GM12878 (cell line): ENCODE measurements at regions not wholly inside any gene's neighbourhood (a gene's known extent, or its start where the extent isn't known, plus 50 kb on each side); places are given as distances from the start of the nearest gene placed in this dataset.

Experiments
- ATAC-seq: fragments of 200-7000 bp; cut with Tn5 transposase; 3 replicates; pipeline ENCODE4 v1.9.1; 2020; ENCODE audit warnings: mild to moderate bottlenecking, moderate library complexity
- BruUV-seq: library from RNA; stranded (reverse); fragments of 400-500 nt; replicated peaks from 2 replicates; lab custom pipeline; 2021; lab: Mats Ljungman, UMichigan
- CTCF ChIA-PET: fragments of 300-600 bp; sonication (Branson Sonifier 250); formaldehyde crosslinking; extraction: SDS; loops from one replicate; lab custom pipeline; 2021; ENCODE audit warnings: inconsistent platforms; lab: Yijun Ruan, JAX
- POLR2A ChIA-PET: fragments of 350-600 bp; formaldehyde crosslinking; extraction: SDS; loops from one replicate; lab custom pipeline; 2021; ENCODE audit warnings: inconsistent platforms; lab: Charles Lee
- RAD21 ChIA-PET: fragments of 300-600 bp; sonication (Branson Sonifier 250); formaldehyde crosslinking; loops from one replicate; lab custom pipeline; 2023; ENCODE audit warnings: antibody characterized with exemption; ENCODE audit not compliant: unreplicated experiment; lab: Charles Lee
- SMC1A ChIA-PET: fragments of 300-600 bp; sonication (Branson Sonifier 250); formaldehyde crosslinking; loops from one replicate; lab custom pipeline; 2023; ENCODE audit not compliant: unreplicated experiment, uncharacterized antibody; lab: Charles Lee
- DNase-seq: peaks from one replicate; pipeline ENCODE4 v3.0.0-alpha.2; 2011; ENCODE audit warnings: low read depth, low spot score
- FAIRE-seq: peaks from 3 replicates; lab custom pipeline; 2011; peaks lifted over from hg19 to GRCh38; lab: Jason Lieb, UNC
- H2AFZ ChIP-seq: 2 replicates; pipeline ENCODE4 v1.6.0; 2011; ENCODE audit warnings: low read depth, low read length, control low read depth; ENCODE audit not compliant: control insufficient read depth
- H3K27ac ChIP-seq: 2 replicates; pipeline ENCODE4 v1.5.1; 2011; ENCODE audit warnings: control low read depth; ENCODE audit not compliant: control insufficient read depth, insufficient read depth
- H3K27me3 ChIP-seq, 2 experiments: replicated peaks in 1 of 2; 2 replicates each; pipeline versions ENCODE4 v1.6.0 to v1.6.1; 2011; ENCODE audit warnings: low read length in 1 of 2; ENCODE audit not compliant: control insufficient read depth in 2 of 2, insufficient read depth in 2 of 2
- H3K36me3 ChIP-seq, 2 experiments: 2 replicates each; pipeline ENCODE4 v1.5.1; 2011; ENCODE audit warnings: low read length in 1 of 2; ENCODE audit not compliant: control insufficient read depth in 2 of 2, insufficient read depth in 2 of 2
- H3K4me1 ChIP-seq: 2 replicates; pipeline ENCODE4 v1.6.1; 2011; ENCODE audit warnings: mild to moderate bottlenecking, low read length, moderate library complexity, mixed read lengths; ENCODE audit not compliant: control insufficient read depth, insufficient read depth
- H3K4me2 ChIP-seq: 2 replicates; pipeline ENCODE4 v1.6.0; 2011; ENCODE audit warnings: control low read depth; ENCODE audit not compliant: control insufficient read depth, insufficient read depth
- H3K4me3 ChIP-seq: fragments of 200-600 bp; sonication (generic); 2 replicates; pipeline ENCODE4 v1.5.1; 2016
- H3K79me2 ChIP-seq: 2 replicates; pipeline ENCODE4 v1.6.0; 2011; ENCODE audit warnings: low read length; ENCODE audit not compliant: control insufficient read depth, insufficient read depth
- H3K9ac ChIP-seq: 2 replicates; pipeline ENCODE4 v1.8.0; 2011; ENCODE audit warnings: low read length, control low read depth, mixed read lengths; ENCODE audit not compliant: control insufficient read depth, insufficient read depth
- H3K9me3 ChIP-seq: replicated peaks from 3 replicates; pipeline ENCODE4 v1.5.1; 2011; ENCODE audit warnings: mild to moderate bottlenecking, low read length; ENCODE audit not compliant: control insufficient read depth, insufficient read depth
- H4K20me1 ChIP-seq: 2 replicates; pipeline ENCODE4 v1.6.0; 2011; ENCODE audit not compliant: control insufficient read depth, insufficient read depth
- CTCF ChIP-seq, 3 experiments: IDR thresholded peaks in 2 of 3; conservative IDR thresholded peaks in 1 of 3; 2 replicates each; pipeline ENCODE4 v1.5.1; 2011; ENCODE audit warnings: low read depth in 3 of 3, low read length in 3 of 3, mild to moderate bottlenecking in 3 of 3, control low read depth in 2 of 3, moderate library complexity in 2 of 3, inconsistent platforms in 1 of 3, mixed read lengths in 1 of 3; ENCODE audit not compliant: control insufficient read depth in 2 of 3, insufficient read depth in 1 of 3; ENCODE audit errors: extremely low read depth in 1 of 3
- GABPA ChIP-seq: IDR thresholded peaks from 2 replicates; pipeline ENCODE4 v1.6.1; 2014; ENCODE audit warnings: antibody characterized with exemption, low read depth, mild to moderate bottlenecking, inconsistent platforms
- HDAC2 ChIP-seq: fragments of 200-600 bp; sonication (generic); IDR thresholded peaks from 2 replicates; pipeline ENCODE4 v1.6.1; 2017
- MEF2B ChIP-seq: fragments of 450-650 bp; IDR thresholded peaks from 2 replicates; pipeline ENCODE4 v1.6.1; 2018; ENCODE audit warnings: mild to moderate bottlenecking, moderate library complexity; ENCODE audit not compliant: partially characterized antibody, poor library complexity, severe bottlenecking
- NFIC ChIP-seq: IDR thresholded peaks from 2 replicates; pipeline ENCODE4 v1.6.1; 2012; ENCODE audit warnings: low read depth, mild to moderate bottlenecking, inconsistent platforms, low read length, moderate library complexity
- NFXL1 ChIP-seq: fragments of 450-650 bp; IDR thresholded peaks from 2 replicates; pipeline ENCODE4 v1.6.1; 2017; ENCODE audit warnings: antibody characterized with exemption, mild to moderate bottlenecking, borderline replicate concordance
- NFYA ChIP-seq: IDR thresholded peaks from 2 replicates; pipeline ENCODE4 v1.6.1; 2011; ENCODE audit warnings: low read depth, mild to moderate bottlenecking, low read length, improper control_type of control experiment, borderline replicate concordance
- NR2C1 ChIP-seq: fragments of 450-650 bp; IDR thresholded peaks from 2 replicates; pipeline ENCODE4 v1.6.1; 2017; ENCODE audit warnings: antibody characterized with exemption, mild to moderate bottlenecking, moderate library complexity
- PAX8 ChIP-seq: fragments of 450-650 bp; IDR thresholded peaks from 2 replicates; pipeline ENCODE4 v1.6.1; 2017; ENCODE audit warnings: mild to moderate bottlenecking, moderate library complexity
- POLR2A ChIP-seq: IDR thresholded peaks from 2 replicates; pipeline ENCODE4 v1.6.1; 2011; ENCODE audit warnings: low read depth, mild to moderate bottlenecking, low read length
- RAD51 ChIP-seq: fragments of 450-650 bp; IDR thresholded peaks from 2 replicates; pipeline ENCODE4 v1.6.1; 2016; ENCODE audit warnings: moderate library complexity, mild to moderate bottlenecking, inconsistent platforms
- RELA ChIP-seq: fragments of 450-650 bp; IDR thresholded peaks from 2 replicates; pipeline ENCODE4 v1.8.0; 2014; ENCODE audit warnings: borderline replicate concordance; ENCODE audit not compliant: partially characterized antibody
- REST ChIP-seq: IDR thresholded peaks from 2 replicates; pipeline ENCODE4 v1.6.1; 2012; ENCODE audit warnings: mild to moderate bottlenecking, low read depth, low read length
- SIN3A ChIP-seq: IDR thresholded peaks from 2 replicates; pipeline ENCODE4 v1.6.1; 2012; ENCODE audit warnings: low read depth, low read length, improper control_type of control experiment
- SPI1 ChIP-seq: IDR thresholded peaks from 2 replicates; pipeline ENCODE4 v1.6.1; 2011; ENCODE audit warnings: low read depth, mild to moderate bottlenecking, low read length, moderate library complexity, borderline replicate concordance; ENCODE audit not compliant: insufficient read depth
- SUPT20H ChIP-seq: IDR thresholded peaks from 2 replicates; pipeline ENCODE4 v1.6.1; 2011; ENCODE audit warnings: low read depth, mild to moderate bottlenecking, low read length, moderate library complexity, borderline replicate concordance; ENCODE audit not compliant: control insufficient read depth
- TCF3 ChIP-seq: IDR thresholded peaks from 2 replicates; pipeline ENCODE4 v1.6.1; 2012; ENCODE audit warnings: low read depth, mild to moderate bottlenecking, low read length, borderline replicate concordance; ENCODE audit not compliant: insufficient read depth
- YBX1 ChIP-seq: fragments of 450-650 bp; IDR thresholded peaks from 2 replicates; pipeline ENCODE4 v1.6.1; 2016; ENCODE audit warnings: antibody characterized with exemption
- YY1 ChIP-seq: IDR thresholded peaks from 2 replicates; pipeline ENCODE4 v1.6.1; 2011; ENCODE audit warnings: low read depth, mild to moderate bottlenecking, low read length
- ZZZ3 ChIP-seq: IDR thresholded peaks from 2 replicates; pipeline ENCODE4 v1.6.1; 2011; ENCODE audit warnings: low read depth; ENCODE audit not compliant: control insufficient read depth, insufficient read length
- WGBS: methylation state at CpG from one replicate; pipeline ENCODE4 v1.1.6; 2016; ENCODE audit warnings: low lambda C conversion rate; ENCODE audit not compliant: insufficient replicate concordance, insufficient coverage; ENCODE audit errors: missing lambda C conversion rate; 5-methylcytosine and 5-hydroxymethylcytosine counted together
- in situ Hi-C: fragments of 300-500 bp; cut with MboI; formaldehyde crosslinking; loops from 9 replicates; pipeline ENCODE4 v1.14.3; 2018; ENCODE audit warnings: mixed read lengths
- intact Hi-C: fragments of 100-400 bp; cut with micrococcal nuclease; formaldehyde crosslinking; loops from one replicate; pipeline ENCODE4 v1.14.2; 2022; ENCODE audit not compliant: unreplicated experiment

GRCh38 chr20:39813190-39813829 lies 851.2 kb downstream of the DHX35 start (continued):
- TF ChIP-seq SPI1 (no peak), YBX1 (no peak), YY1 (no peak), CTCF (IDR thresholded peaks at IDR 0.05 in 2 of 3, conservative IDR thresholded peaks at IDR 0.05 in 1 of 3; ENCODE audit: control insufficient read depth in 2 of 3, extremely low read depth in 1 of 3, insufficient read depth in 1 of 3, low read depth in 3 of 3, low read length in 3 of 3) (no peak), SUPT20H (no peak), NFYA (no peak), PAX8 (no peak)

GRCh38 chr20:39812116-39812515 lies 850.0 kb downstream of the DHX35 start:
- Histone ChIP-seq H3K9me3 (no peaks in the 10 kb centered on the region; the same call in 2 of the 3 replicates), H3K9ac (no peak overlapping the region), H3K79me2 (no peaks in the 10 kb centered on the region), H3K27me3 (no peaks in the 10 kb centered on the region), H3K4me3 (no peak overlapping the region), H3K4me2 (no peak overlapping the region), H3K27ac (no peak overlapping the region), H4K20me1 (no peaks in the 10 kb centered on the region), H3K36me3 (no peaks in the 10 kb centered on the region), H3K4me1 (no peaks in the 10 kb centered on the region), H2AFZ (no peak overlapping the region)
- FAIRE-seq (no peak), DNase-seq (no peak), ATAC-seq (peak; percentile 30; the same call in 1 of the 3 replicates)
- ChIA-PET POLR2A (no interaction called here), SMC1A (interaction anchor here (1.7 to 2.0 kb wide), 2 partner anchors 17 kb away, joined by 5 to 10 read pairs; no protein-coding TSS in a partner anchor), CTCF (interaction anchor here (1.2 to 2.1 kb wide), 2 partner anchors 18 to 62 kb away, joined by 3 to 6 read pairs; no protein-coding TSS in a partner anchor), RAD21 (interaction anchor here (2.2 kb wide), 1 partner anchor 17 kb away, joined by 9 read pairs; no protein-coding TSS in a partner anchor)
- no TSS peak for BruUV-seq
- intact Hi-C loops (no loop called here), in situ Hi-C loops (no loop called here)
- 13% methylated on average over 2 of the region's 2 CpGs for WGBS
- TF ChIP-seq NFIC (no peak), ZZZ3 (no peak), MEF2B (no peak), GABPA (no peak), POLR2A (no peak), HDAC2 (no peak), REST (no peak), NR2C1 (no peak), TCF3 (no peak), SIN3A (no peak), RELA (no peak), NFXL1 (no peak), RAD51 (no peak)
